WTC11 (cell line): ENCODE measurements at regions not wholly inside any gene's neighbourhood (a gene's known extent, or its start where the extent isn't known, plus 50 kb on each side); places are given as distances from the start of the nearest gene placed in this dataset.
A peak's percentile ranks its signal among the peaks of the same experiment; 100 is the strongest.

ENCODE experiments used
- ATAC-seq: fragments of 200-7000 bp; cut with Tn5 transposase; 2 replicates; pipeline ENCODE4 v1.10.0; 2021; ENCODE audit warnings: mild to moderate bottlenecking, moderate library complexity
- CTCF ChIA-PET: fragments of 300-600 bp; sonication (Branson Sonifier 250); formaldehyde crosslinking; loops from one replicate; lab custom pipeline; 2021; ENCODE audit warnings: antibody characterized with exemption; lab: Charles Lee
- POLR2A ChIA-PET: fragments of 350-600 bp; sonication (Branson Sonifier 250); formaldehyde crosslinking; loops from one replicate; lab custom pipeline; 2021; ENCODE audit warnings: antibody characterized with exemption; lab: Charles Lee
- DNase-seq: peaks from one replicate; pipeline ENCODE4 v3.0.0; 2021; ENCODE audit warnings: low spot score
- H3K27ac Mint-ChIP-seq: 2 replicates; pipeline ENCODE4 v1.8.0; 2021; ENCODE audit warnings: mixed read lengths
- H3K27me3 Mint-ChIP-seq: 2 replicates; pipeline ENCODE4 v1.8.0; 2021; ENCODE audit warnings: low read depth, mild to moderate bottlenecking, moderate library complexity, mixed read lengths
- H3K36me3 Mint-ChIP-seq: 2 replicates; pipeline ENCODE4 v1.8.0; 2021; ENCODE audit warnings: mixed read lengths
- H3K4me1 Mint-ChIP-seq: 2 replicates; pipeline ENCODE4 v1.8.0; 2022; ENCODE audit warnings: mixed read lengths
- H3K4me3 Mint-ChIP-seq: 2 replicates; pipeline ENCODE4 v1.8.0; 2021; ENCODE audit warnings: mild to moderate bottlenecking, moderate library complexity, mixed read lengths
- H3K9me3 Mint-ChIP-seq: 2 replicates; pipeline ENCODE4 v1.8.0; 2021; ENCODE audit warnings: mixed read lengths
- ETV6 ChIP-seq: sonication (generic); formaldehyde crosslinking; IDR thresholded peaks from 2 replicates; pipeline ENCODE4 v1.8.1; 2022; ENCODE audit warnings: mild to moderate bottlenecking, missing genetic modification reagents
- FOXJ3 ChIP-seq: sonication (generic); formaldehyde crosslinking; IDR thresholded peaks from 2 replicates; pipeline ENCODE4 v1.9.0; 2021; ENCODE audit warnings: missing genetic modification reagents, mild to moderate bottlenecking, borderline replicate concordance
- JUN ChIP-seq: sonication (generic); formaldehyde crosslinking; IDR thresholded peaks from 2 replicates; pipeline ENCODE4 v1.8.0; 2023; ENCODE audit warnings: mild to moderate bottlenecking, missing genetic modification reagents
- KAT7 ChIP-seq: sonication (generic); formaldehyde crosslinking; IDR thresholded peaks from 2 replicates; pipeline ENCODE4 v1.8.1; 2023; ENCODE audit warnings: missing genetic modification reagents, mild to moderate bottlenecking, borderline replicate concordance
- NFATC4 ChIP-seq: fragments of 250-450 bp; sonication (Bioruptor Pico); IDR thresholded peaks from 2 replicates; pipeline ENCODE4 v1.9.0; 2021; ENCODE audit warnings: mild to moderate bottlenecking
- NFE2L1 ChIP-seq: sonication (generic); formaldehyde crosslinking; IDR thresholded peaks from 2 replicates; pipeline ENCODE4 v1.8.1; 2023; ENCODE audit warnings: missing genetic modification reagents
- NR2C2 ChIP-seq: sonication (generic); formaldehyde crosslinking; IDR thresholded peaks from 2 replicates; pipeline ENCODE4 v1.8.0; 2022; ENCODE audit warnings: mild to moderate bottlenecking, missing genetic modification reagents
- PRRX2 ChIP-seq: fragments of 250-450 bp; sonication (Bioruptor Pico); IDR thresholded peaks from 2 replicates; pipeline ENCODE4 v1.8.0; 2021; ENCODE audit warnings: mild to moderate bottlenecking
- TP53 ChIP-seq: sonication (generic); formaldehyde crosslinking; IDR thresholded peaks from 2 replicates; pipeline ENCODE4 v1.8.1; 2023; ENCODE audit warnings: mild to moderate bottlenecking, missing genetic modification reagents
- ZNF138 ChIP-seq: sonication (generic); formaldehyde crosslinking; conservative IDR thresholded peaks from 2 replicates; pipeline ENCODE4 v1.8.1; 2022; ENCODE audit warnings: mild to moderate bottlenecking, moderate library complexity, missing genetic modification reagents
- ZNF671 ChIP-seq: fragments of 250-450 bp; sonication (Bioruptor Pico); IDR thresholded peaks from 2 replicates; pipeline ENCODE4 v1.8.0; 2021; ENCODE audit warnings: mild to moderate bottlenecking
- TF ChIP-seq, protein P1 (sequence below): sonication (generic); formaldehyde crosslinking; IDR thresholded peaks from 2 replicates; pipeline ENCODE4 v1.8.0; 2022; ENCODE audit warnings: mild to moderate bottlenecking, missing genetic modification reagents
- TF ChIP-seq, protein P2 (sequence below): sonication (generic); formaldehyde crosslinking; IDR thresholded peaks from 2 replicates; pipeline ENCODE4 v1.8.1; 2023; ENCODE audit warnings: mild to moderate bottlenecking, missing genetic modification reagents
- TF ChIP-seq, protein P3 (sequence below): sonication (generic); formaldehyde crosslinking; IDR thresholded peaks from 2 replicates; pipeline ENCODE4 v1.8.0; 2023; ENCODE audit warnings: mild to moderate bottlenecking, missing genetic modification reagents
- TF ChIP-seq, protein P4 (sequence below): fragments of 250-450 bp; sonication (Bioruptor Pico); IDR thresholded peaks from 2 replicates; pipeline ENCODE4 v1.9.0; 2021; ENCODE audit warnings: mild to moderate bottlenecking
- TF ChIP-seq, protein P5 (sequence below): sonication (generic); formaldehyde crosslinking; IDR thresholded peaks from 2 replicates; pipeline ENCODE4 v1.8.1; 2022; ENCODE audit warnings: mild to moderate bottlenecking, moderate library complexity, missing genetic modification reagents
- TF ChIP-seq, protein P6 (sequence below): fragments of 250-450 bp; sonication (Bioruptor Pico); IDR thresholded peaks from 2 replicates; pipeline ENCODE4 v1.8.0; 2021; ENCODE audit warnings: mild to moderate bottlenecking
- TF ChIP-seq, protein P7 (sequence below): sonication (generic); formaldehyde crosslinking; IDR thresholded peaks from 2 replicates; pipeline ENCODE4 v1.8.1; 2023; ENCODE audit warnings: mild to moderate bottlenecking, missing genetic modification reagents, moderate library complexity

DNA sequence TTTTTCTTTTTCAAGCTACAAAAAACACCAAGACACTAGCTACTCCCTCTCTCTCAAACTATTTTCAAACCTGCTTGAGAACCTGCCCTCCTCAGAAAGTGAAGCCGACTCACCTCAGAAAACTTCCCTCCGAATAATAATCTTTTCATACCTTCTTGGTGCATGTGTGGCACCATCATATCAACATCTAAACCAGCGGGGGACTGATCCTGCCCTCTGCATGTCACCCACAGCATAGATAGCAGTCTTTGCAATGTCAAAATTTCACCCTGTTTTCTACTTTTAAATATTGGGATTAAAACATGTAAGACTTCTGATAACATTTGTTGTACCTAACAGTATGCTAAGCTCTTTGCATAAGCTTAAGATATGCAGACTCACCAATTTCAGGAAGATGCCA lies 1260.3 kb downstream of the PLA2G4A start:
- Mint-ChIP-seq H3K27ac (0 out of 2 replicates have a peak overlapping the region, but pooled peaks have one; percentile 78), H3K27me3 (peaks cover 30% of the 10 kb centered on the region), H3K9me3 (peaks cover 17% of the 10 kb centered on the region), H3K4me3 (no peak overlapping the region), H3K36me3 (peaks cover 12% of the 10 kb centered on the region), H3K4me1 (peaks cover 38% of the 10 kb centered on the region)
- ChIA-PET CTCF (interaction anchor here (0.9 to 1.3 kb wide), 2 partner anchors 18 to 160 kb away, joined by 3 read pairs; no protein-coding TSS in a partner anchor), POLR2A (no interaction called here)
- DNase-seq (no peak), ATAC-seq (peak; percentile 67)
- TF ChIP-seq, protein P1, sequence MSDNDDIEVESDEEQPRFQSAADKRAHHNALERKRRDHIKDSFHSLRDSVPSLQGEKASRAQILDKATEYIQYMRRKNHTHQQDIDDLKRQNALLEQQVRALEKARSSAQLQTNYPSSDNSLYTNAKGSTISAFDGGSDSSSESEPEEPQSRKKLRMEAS (CRISPR knock-in tag): no peak
- no peak for TF ChIP-seq ETV6 (CRISPR knock-in tag)
- no peak for TF ChIP-seq ZNF138
- TF ChIP-seq PRRX2: no peak
- TF ChIP-seq, protein P2, sequence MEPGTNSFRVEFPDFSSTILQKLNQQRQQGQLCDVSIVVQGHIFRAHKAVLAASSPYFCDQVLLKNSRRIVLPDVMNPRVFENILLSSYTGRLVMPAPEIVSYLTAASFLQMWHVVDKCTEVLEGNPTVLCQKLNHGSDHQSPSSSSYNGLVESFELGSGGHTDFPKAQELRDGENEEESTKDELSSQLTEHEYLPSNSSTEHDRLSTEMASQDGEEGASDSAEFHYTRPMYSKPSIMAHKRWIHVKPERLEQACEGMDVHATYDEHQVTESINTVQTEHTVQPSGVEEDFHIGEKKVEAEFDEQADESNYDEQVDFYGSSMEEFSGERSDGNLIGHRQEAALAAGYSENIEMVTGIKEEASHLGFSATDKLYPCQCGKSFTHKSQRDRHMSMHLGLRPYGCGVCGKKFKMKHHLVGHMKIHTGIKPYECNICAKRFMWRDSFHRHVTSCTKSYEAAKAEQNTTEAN (CRISPR knock-in tag): no peak
- TF ChIP-seq, protein P3, sequence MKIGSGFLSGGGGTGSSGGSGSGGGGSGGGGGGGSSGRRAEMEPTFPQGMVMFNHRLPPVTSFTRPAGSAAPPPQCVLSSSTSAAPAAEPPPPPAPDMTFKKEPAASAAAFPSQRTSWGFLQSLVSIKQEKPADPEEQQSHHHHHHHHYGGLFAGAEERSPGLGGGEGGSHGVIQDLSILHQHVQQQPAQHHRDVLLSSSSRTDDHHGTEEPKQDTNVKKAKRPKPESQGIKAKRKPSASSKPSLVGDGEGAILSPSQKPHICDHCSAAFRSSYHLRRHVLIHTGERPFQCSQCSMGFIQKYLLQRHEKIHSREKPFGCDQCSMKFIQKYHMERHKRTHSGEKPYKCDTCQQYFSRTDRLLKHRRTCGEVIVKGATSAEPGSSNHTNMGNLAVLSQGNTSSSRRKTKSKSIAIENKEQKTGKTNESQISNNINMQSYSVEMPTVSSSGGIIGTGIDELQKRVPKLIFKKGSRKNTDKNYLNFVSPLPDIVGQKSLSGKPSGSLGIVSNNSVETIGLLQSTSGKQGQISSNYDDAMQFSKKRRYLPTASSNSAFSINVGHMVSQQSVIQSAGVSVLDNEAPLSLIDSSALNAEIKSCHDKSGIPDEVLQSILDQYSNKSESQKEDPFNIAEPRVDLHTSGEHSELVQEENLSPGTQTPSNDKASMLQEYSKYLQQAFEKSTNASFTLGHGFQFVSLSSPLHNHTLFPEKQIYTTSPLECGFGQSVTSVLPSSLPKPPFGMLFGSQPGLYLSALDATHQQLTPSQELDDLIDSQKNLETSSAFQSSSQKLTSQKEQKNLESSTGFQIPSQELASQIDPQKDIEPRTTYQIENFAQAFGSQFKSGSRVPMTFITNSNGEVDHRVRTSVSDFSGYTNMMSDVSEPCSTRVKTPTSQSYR (CRISPR knock-in tag): no peak
- TF ChIP-seq ZNF671 (CRISPR knock-in tag): no peak
- TF ChIP-seq, protein P4, sequence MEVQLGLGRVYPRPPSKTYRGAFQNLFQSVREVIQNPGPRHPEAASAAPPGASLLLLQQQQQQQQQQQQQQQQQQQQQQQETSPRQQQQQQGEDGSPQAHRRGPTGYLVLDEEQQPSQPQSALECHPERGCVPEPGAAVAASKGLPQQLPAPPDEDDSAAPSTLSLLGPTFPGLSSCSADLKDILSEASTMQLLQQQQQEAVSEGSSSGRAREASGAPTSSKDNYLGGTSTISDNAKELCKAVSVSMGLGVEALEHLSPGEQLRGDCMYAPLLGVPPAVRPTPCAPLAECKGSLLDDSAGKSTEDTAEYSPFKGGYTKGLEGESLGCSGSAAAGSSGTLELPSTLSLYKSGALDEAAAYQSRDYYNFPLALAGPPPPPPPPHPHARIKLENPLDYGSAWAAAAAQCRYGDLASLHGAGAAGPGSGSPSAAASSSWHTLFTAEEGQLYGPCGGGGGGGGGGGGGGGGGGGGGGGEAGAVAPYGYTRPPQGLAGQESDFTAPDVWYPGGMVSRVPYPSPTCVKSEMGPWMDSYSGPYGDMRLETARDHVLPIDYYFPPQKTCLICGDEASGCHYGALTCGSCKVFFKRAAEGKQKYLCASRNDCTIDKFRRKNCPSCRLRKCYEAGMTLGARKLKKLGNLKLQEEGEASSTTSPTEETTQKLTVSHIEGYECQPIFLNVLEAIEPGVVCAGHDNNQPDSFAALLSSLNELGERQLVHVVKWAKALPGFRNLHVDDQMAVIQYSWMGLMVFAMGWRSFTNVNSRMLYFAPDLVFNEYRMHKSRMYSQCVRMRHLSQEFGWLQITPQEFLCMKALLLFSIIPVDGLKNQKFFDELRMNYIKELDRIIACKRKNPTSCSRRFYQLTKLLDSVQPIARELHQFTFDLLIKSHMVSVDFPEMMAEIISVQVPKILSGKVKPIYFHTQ (CRISPR knock-in tag): no peak
- TF ChIP-seq NFE2L1 (CRISPR knock-in tag): no peak
- TF ChIP-seq NFATC4 (CRISPR knock-in tag): no peak
- no peak for TF ChIP-seq NR2C2 (CRISPR knock-in tag)
- TF ChIP-seq FOXJ3 (CRISPR knock-in tag): no peak
- TF ChIP-seq, protein P5, sequence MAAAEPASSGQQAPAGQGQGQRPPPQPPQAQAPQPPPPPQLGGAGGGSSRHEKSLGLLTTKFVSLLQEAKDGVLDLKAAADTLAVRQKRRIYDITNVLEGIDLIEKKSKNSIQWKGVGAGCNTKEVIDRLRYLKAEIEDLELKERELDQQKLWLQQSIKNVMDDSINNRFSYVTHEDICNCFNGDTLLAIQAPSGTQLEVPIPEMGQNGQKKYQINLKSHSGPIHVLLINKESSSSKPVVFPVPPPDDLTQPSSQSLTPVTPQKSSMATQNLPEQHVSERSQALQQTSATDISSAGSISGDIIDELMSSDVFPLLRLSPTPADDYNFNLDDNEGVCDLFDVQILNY: no peak
- TF ChIP-seq JUN (CRISPR knock-in tag): no peak
- no peak for TF ChIP-seq KAT7 (CRISPR knock-in tag)
- TF ChIP-seq TP53 (CRISPR knock-in tag): no peak
- TF ChIP-seq, all 79 proteins: peak for 0

DNA sequence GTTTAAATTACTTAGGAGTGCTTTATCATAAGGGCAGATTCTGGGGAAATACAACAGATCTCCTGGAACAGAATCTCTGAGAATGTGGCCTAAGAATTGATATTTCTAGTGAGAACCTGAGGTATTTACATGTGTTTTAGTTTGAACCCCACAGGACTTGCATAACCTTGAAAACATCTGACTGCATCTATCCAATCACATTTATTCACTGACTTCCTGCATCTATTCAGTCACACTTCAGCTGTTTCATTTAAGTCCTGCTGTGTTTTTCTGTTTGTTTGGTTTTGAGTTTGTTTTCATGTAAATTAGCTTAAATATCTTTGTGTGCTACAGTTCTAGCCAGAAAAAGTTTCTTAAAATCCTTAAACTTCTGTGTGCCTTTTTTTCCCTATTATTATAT lies 1260.7 kb downstream of the PLA2G4A start:
- Mint-ChIP-seq H3K27me3 (peaks cover 30% of the 10 kb centered on the region), H3K36me3 (peaks cover 12% of the 10 kb centered on the region), H3K4me3 (peak overlapping the region; percentile 23; the same call in 1 of the 2 replicates), H3K27ac (peak overlapping the region; percentile 78; the same call in 1 of the 2 replicates), H3K4me1 (peaks cover 38% of the 10 kb centered on the region), H3K9me3 (peaks cover 17% of the 10 kb centered on the region)
- ATAC-seq (peak; percentile 91), DNase-seq (no peak)
- ChIA-PET POLR2A (no interaction called here), CTCF (interaction anchor here (0.9 to 1.3 kb wide), 2 partner anchors 19 to 161 kb away, joined by 3 read pairs; no protein-coding TSS in a partner anchor)
- TF ChIP-seq, protein P6, sequence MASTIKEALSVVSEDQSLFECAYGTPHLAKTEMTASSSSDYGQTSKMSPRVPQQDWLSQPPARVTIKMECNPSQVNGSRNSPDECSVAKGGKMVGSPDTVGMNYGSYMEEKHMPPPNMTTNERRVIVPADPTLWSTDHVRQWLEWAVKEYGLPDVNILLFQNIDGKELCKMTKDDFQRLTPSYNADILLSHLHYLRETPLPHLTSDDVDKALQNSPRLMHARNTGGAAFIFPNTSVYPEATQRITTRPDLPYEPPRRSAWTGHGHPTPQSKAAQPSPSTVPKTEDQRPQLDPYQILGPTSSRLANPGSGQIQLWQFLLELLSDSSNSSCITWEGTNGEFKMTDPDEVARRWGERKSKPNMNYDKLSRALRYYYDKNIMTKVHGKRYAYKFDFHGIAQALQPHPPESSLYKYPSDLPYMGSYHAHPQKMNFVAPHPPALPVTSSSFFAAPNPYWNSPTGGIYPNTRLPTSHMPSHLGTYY (CRISPR knock-in tag): no peak
- TF ChIP-seq, protein P7, sequence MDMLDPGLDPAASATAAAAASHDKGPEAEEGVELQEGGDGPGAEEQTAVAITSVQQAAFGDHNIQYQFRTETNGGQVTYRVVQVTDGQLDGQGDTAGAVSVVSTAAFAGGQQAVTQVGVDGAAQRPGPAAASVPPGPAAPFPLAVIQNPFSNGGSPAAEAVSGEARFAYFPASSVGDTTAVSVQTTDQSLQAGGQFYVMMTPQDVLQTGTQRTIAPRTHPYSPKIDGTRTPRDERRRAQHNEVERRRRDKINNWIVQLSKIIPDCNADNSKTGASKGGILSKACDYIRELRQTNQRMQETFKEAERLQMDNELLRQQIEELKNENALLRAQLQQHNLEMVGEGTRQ: peak; percentile 46
